ENCODE measurements at regions not wholly inside any gene's neighbourhood (a gene's known extent, or its start where the extent isn't known, plus 50 kb on each side); places are given as distances from the start of the nearest gene placed in this dataset.

DNA sequence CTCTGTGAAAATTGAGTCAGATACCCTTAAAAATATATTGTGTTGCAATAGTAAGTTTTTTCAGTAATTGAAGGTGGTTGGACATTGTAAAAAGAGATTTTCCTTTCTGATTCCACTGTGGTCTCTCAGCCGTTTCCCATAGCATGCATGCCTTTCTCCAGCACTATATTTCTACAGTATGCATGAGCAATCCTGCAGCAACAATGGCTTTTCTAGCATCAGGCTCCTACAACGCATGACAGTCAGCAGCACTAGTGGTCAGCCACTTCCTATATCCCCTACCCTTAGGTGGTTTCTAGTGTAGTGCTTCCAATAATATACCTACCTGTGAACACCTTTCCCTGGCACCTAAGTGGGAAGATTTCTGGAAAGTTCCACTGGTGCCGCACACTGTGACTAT is 55.4 kb upstream of the SNRPN start:
- no peak for DNase-seq (ENCODE audit: low read depth)
- H3K4me3 ChIP-seq (ENCODE audit: low read depth, low read length): no peak overlapping the region
- in situ Hi-C loops (cut with HindIII; ENCODE audit: low sequenced_read_pairs): no loop called here
- TF ChIP-seq, protein P1, sequence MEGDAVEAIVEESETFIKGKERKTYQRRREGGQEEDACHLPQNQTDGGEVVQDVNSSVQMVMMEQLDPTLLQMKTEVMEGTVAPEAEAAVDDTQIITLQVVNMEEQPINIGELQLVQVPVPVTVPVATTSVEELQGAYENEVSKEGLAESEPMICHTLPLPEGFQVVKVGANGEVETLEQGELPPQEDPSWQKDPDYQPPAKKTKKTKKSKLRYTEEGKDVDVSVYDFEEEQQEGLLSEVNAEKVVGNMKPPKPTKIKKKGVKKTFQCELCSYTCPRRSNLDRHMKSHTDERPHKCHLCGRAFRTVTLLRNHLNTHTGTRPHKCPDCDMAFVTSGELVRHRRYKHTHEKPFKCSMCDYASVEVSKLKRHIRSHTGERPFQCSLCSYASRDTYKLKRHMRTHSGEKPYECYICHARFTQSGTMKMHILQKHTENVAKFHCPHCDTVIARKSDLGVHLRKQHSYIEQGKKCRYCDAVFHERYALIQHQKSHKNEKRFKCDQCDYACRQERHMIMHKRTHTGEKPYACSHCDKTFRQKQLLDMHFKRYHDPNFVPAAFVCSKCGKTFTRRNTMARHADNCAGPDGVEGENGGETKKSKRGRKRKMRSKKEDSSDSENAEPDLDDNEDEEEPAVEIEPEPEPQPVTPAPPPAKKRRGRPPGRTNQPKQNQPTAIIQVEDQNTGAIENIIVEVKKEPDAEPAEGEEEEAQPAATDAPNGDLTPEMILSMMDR (IDR thresholded peaks at IDR 0.05; ENCODE audit: low read depth, low read length, missing control alignments): no peak

DNA sequence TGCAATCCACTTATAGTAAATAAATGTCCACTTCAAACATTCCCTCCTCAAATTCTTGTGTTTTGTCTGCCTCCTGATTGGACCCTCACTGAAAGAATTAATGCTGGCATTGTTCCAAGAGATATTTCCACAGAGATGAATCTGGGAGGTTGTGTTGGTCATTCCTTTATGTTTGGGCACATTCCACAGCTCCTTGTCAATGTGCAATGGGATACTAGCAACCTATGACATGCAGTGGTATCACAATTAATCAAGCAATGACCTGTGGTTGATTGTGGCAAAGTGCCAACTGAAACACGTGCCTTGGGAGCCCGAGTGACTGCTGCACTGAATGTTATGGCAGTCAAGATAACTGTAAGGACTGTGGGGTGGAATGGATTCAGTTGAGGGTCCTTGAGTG is 55.0 kb upstream of the SNRPN start:
- TF ChIP-seq, protein P1 (IDR thresholded peaks at IDR 0.05; ENCODE audit: low read depth, low read length, missing control alignments): no peak
- in situ Hi-C loops (cut with HindIII; ENCODE audit: low sequenced_read_pairs): no loop called here
- no peak for DNase-seq (ENCODE audit: low read depth)
- no peak overlapping the region for H3K4me3 ChIP-seq (ENCODE audit: low read depth, low read length)

DNA sequence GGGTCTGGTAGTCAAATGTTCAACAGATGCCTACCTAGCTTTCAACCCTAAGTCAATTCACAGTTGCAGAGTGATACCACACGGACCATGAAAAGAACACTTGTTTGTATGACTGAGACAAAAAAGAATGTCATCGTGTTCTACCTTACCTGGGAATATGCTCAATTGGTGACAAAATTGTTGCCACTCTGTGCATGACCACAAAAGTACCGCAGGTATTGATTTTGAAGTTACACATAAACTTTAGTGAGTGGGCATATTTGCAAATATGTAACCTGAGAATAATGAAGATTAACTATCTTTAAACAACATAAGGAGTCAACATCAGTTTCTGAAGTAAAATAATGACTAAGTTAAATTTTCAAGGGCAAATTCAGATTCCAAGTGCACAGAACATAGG is 53.4 kb upstream of the SNRPN start:
- no peak overlapping the region for H3K4me3 ChIP-seq (ENCODE audit: low read depth, low read length)
- TF ChIP-seq, protein P1 (IDR thresholded peaks at IDR 0.05; ENCODE audit: low read depth, low read length, missing control alignments): no peak
- DNase-seq (ENCODE audit: low read depth): no peak
- in situ Hi-C loops (cut with HindIII; ENCODE audit: low sequenced_read_pairs): no loop called here

All from astrocyte of the cerebellum (primary cell).